ENCODE measurements at regions not wholly inside any gene's neighbourhood (a gene's known extent, or its start where the extent isn't known, plus 50 kb on each side); places are given as distances from the start of the nearest gene placed in this dataset.
"Not testable (repeated sequence)": the region's sequence is repeated elsewhere in the genome, so short reads cannot be mapped to it uniquely, and the experiment has no call there.

DNA sequence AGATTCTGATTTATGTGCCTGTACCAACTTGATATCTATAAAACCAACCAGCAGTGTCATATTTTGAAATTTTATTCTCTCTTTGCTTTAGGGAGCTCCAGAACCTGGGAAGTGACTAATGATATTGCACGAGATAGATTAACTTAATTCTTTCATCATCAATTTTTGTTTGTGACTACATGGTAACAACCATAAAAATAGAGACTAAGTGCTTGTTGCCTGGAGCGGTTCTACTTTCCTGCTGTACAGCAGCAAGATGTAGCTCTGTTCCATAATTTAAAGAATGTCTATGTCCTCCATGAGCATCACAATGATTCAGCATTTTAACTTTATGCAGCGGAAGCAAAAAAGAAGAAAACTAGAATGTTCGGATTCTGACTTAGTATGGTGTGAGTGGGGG lies 275.6 kb downstream of the KLF5 start:
- no peak for DNase-seq (ENCODE audit: low read depth)

DNA sequence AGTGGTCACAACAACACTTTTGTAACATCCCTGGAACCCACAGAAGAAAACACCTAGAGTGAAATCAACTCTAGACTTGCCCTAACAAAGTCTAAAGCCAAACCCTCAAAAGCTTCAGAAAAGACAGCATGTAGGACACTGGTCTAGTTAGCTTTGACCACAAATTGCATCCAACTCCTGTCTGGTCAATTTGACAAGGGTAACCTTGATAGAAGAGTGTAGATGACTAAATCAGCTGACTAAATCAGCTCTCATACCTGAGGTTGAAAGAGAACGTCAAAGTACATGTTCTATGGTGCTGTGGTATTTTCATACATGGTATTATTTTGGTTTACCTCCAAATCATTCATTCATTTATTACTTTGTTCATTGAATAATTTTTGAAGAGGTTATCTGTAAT lies 272.8 kb downstream of the KLF5 start:
- no peak for DNase-seq (ENCODE audit: low read depth)

DNA sequence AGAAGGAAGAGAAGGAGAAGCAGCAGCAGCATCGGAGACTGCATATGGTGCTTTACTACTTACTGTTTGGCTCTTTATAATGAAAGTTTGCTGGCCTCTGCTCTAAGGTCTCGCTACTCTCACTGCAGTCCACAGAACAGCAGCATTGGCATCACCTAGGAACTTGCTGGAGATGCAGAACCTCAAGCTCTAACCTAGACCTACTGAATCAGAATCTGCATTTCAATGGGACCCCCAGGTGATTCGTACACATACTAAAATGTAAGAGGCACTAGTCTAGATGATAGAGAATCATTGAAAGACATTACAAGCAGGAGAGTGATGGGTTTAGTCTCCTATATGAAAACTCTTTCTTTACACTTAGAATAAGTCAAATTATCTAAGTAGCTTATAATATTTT lies 270.6 kb downstream of the KLF5 start:
- DNase-seq (ENCODE audit: low read depth): no peak

DNA sequence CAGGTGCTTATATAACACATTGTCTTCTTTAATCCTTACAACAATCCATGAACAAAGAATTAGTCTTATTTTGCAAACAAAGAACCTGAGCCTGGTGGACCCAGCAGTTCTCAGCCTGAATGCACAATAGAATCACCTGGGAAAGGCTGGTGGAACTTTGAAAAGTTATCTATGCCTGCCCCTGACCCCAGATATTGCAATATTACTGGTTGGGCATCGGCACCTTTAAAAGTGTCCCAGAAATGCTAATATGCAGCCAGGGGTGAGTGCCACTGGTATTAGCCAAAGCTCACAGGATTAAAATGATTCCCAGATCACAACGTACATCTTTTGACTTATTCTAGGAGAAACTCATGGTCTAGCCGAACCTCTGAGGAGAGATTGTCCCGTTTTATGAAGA lies 268.8 kb downstream of the KLF5 start:
- DNase-seq (ENCODE audit: low read depth): no peak

DNA sequence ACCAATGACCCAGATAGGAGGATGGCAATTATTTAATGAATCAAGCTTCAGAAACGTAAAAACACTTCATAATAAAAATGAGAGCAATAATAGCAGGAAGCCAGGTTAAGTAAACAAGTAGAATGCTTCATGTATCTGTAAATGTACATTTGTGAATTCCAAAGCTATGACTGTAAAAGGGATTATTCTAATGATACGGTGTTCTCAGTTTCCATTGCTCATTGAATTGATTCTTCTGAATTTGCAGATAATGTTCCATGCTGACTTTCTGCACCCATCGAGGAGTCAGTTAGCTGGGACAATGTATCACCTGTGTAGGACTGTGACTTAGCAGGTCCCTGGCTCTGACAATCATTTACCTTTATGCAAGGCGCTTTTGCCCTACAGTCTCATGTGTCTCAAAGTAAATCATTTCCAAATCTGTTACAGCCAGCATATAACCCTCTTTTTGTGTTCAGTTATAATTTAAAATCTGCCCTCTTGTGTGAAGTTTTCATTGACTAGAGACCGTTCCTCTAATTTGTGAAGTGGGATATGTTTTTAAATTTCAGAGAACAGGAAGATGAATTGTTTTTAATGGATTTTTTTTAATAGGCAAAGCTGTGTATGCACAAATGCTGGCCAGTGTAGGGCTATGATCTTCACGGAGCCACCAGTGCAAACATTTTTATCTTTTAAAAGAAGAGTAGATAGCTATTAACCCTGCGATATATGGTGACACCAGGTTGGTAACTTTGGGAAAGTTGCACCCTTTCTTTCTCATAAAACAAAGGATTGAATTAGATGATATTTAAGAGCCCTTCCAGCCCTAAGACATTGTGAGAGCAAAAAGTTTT lies 267.1 kb downstream of the KLF5 start:
- no peak for DNase-seq (ENCODE audit: low read depth)

DNA sequence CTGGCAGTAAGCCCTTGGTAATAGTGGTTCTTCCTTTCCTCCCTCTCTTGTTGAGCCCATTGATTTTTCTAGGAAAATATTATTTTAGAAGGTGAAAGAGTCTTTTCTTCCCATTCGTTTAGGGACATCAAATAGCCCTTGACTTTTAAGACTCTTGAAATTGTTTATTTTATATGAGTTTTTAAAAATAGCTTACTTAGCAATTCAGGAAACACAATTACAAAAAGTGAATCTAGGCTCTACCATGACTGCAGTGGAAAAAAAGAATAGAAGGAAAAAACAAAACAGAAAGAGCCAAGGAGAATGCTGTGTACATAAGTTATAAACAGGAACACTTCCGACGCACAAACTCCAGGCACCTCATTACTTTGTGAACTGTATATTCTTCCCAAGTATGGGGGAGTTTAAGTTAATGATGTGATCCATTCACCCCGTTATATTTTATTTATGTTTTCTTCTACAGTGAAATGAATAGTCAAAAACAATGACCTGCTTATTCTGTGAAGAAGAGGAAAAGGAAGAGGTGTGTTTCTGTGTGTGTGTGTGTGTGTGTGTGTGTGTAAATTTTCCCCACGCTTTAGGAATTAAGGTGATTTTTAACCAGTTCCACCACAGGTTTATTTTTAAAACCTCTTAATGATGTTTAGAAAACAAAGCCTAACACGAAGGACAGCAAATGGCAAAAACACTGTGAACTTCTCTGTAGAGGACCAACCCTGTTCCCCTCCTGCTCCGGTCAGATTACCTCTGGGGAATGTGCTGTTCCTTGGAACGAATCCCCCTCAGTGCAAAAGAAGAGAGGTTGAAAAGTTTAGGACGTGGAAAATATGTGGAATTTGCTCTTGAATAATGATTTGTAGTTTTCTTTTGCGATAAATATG lies 266.3 kb downstream of the KLF5 start:
- no peak for DNase-seq (ENCODE audit: low read depth)

DNA sequence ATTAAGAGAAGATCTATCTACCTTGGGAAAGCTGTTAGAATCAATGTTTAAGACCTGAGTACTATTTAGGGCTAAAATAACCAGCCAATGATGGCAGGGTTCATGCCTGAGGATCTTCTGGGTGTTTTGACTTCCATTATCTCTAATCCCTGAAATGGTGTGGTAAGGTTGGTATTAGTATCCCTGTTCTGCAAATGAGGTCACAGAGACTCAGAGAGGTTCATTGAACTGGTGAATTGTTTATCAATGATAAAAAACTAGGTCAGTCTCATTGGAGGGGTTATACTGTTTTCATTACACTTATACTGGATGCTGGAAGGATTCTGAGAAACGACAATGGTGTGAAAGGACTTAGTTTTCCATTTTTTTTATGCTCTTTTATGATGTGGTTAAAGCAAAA lies 264.8 kb downstream of the KLF5 start:
- DNase-seq (ENCODE audit: low read depth): no peak

DNA sequence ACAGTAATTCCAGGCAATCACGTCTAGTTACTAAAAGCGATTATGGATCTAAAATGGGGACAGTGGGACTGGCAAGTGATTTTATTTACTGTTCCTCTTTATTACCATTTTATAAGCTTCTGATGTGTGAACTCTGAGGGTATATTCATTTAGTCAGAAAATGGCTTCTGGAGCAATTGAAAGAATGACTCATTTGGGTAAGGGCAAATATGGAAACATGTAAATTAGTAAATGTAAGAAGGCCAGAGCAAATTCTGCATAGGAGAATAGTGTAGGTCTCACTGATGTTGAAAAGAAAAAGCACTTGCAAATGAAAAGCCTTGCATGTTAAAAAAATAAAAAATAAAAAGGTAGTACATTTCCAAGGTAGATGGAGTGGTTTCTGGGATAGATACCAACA lies 262.2 kb downstream of the KLF5 start:
- DNase-seq (ENCODE audit: low read depth): no peak

DNA sequence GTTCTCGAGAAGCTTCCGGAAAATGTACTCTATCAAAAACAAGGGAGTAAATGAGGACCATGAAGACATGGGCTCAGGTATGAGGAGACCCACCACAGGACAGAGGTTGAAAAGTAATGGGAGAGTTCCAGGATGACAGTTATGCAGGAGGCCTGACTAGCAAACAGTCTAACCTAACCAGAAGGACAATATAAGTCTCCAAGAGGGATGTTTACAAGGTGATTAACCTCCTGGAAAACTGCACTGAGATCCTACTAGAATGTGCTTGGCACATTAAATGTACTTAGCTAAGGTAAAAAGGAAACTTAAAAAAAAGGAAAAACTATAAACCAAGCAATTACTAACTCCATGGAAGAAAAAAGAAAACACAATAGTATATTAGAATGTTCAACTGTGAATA lies 258.3 kb downstream of the KLF5 start:
- DNase-seq (ENCODE audit: low read depth): no peak

DNA sequence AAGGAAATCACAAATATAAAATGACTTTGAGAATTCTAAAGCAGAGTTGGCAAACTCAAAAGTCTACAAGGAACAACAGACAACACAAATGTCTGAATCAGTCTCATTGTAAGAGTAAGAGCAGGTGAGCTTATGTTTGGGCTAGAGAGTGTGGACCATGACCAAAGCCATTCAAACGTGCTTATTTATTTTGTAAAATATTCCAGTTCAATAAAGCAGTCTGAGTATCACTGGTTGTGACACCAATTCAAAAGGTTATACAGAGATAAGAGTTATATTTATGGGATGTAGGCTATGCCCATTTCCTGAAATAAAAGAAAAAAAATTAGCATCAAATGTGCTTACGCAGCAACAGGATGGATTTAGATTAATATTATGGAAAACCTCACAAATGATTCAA lies 251.6 kb downstream of the KLF5 start:
- no peak for DNase-seq (ENCODE audit: low read depth)

DNA sequence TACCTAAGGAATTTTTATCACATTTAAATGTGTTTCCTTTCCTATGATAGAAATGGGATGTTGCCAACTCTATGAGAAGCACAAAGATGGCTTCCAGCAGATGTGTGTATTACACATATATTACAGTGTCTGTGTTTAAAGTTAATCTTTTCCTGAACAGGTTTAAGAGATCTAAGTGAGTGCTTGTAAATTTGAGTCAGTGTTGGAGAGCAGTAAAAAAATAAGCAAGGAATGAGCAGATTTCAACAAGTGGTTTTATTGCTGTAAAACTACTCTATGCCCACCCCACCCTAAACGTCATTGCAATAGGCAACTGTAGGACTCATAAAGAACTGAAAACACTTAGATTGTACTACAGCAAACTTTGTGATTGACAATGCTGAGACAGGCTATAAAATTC lies 248.7 kb downstream of the KLF5 start:
- DNase-seq (ENCODE audit: low read depth): no peak

DNA sequence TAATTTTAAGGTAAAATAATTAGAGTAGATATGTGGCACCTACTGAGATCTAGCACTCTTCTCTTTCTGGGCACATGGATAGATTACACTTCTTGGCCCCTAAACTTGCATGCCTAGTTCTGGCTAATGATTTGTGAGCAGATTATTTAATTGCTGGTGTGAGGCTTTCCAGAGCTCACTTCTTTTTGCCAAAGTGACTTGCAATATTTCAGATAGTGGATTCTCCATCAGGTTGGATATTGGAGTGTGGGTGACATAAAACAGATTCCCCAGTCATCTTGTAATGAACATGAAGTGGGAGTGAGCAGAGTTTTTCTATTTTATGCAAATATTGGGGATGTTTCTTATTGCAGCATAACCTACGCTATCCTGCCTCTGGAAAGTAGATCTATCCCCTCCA lies 247.9 kb downstream of the KLF5 start:
- no peak for DNase-seq (ENCODE audit: low read depth)

DNA sequence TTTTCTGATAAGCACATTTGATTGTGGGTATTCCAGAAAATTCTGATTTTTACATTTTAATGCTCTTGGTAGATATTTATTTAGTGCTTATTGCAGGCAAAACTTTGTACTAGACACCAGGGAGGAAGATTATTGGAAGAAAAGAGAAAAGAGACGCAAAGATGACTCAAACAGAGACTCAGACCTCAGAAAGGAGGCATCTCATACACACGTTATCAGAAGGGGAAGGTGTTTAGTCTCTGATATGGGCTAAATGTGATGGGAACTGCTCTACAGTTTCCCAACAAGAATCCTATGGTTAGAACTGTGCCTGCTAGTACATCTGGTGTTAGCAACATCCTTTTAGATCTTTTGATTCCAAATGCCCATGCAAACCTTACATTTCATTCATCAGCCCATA lies 245.6 kb downstream of the KLF5 start:
- DNase-seq (ENCODE audit: low read depth): no peak

DNA sequence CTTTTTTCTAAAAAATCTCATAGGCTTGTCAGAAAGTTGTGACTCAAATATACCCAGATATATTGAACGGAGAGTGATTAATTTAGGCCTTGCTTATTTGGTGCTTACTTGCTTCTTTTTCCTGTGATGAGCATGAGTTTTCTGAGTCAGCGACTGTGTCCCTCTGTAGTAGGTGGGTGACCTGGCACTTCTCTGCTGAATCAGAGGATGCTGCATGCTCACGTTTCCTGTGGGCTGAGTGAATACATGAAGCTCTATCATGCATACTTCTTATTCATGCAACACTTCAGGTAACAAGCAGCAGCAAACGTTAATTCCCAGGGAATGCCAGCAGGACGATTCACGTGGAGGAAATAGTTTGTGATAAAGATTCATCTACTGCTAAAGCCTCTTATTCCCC lies 245.0 kb downstream of the KLF5 start:
- no peak for DNase-seq (ENCODE audit: low read depth)

DNA sequence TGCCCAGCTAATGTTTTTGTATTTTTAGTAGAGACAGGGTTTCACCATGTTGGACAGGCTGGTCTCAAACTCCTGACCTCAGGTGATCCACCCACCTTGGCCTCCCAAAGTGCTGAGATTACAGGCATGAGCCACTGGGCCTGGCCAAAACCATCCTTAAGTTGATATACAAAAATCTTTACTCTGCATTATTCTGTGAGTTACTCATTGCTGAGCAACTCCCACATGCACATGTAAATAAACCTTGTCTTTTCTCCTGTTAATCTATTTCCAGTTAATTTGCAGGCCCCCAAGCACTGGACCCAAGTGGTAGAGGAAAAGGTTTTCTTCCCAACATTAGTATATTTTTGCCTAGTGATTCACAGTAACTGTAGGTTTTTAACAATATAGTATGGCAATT lies 242.8 kb downstream of the KLF5 start:
- DNase-seq (ENCODE audit: low read depth): not testable (repeated sequence)

DNA sequence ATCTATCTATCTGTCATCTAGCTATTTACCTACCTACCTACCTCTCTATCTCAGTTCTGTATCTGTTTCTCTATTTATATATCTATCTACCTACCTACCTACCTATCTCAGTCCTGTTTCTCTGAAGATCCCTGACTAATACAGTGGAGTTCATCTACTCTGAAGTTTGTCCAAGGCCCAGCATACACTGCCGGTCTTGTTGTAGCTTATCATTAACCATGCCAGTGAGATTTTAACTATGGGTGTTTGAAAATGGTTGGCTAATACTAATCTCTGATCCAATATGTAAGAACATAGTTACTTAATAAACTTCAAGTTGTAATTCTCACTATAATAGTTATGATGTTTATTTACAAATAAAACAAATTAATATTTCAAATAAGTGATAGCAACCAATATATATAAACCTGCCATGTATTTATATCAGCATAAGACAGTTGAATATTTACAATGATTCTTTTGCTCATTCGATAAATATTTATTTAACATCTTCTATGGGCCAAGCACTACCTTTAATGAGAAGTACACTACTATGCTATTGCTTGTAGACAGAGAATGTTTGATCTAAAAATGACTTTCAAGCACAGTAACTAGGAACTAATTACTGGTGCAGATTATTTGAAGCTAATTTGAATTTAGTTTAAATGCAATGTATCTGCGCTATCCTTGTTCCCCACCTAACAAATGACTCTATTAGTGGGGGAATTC lies 242.1 kb downstream of the KLF5 start:
- no peak for DNase-seq (ENCODE audit: low read depth)

DNA sequence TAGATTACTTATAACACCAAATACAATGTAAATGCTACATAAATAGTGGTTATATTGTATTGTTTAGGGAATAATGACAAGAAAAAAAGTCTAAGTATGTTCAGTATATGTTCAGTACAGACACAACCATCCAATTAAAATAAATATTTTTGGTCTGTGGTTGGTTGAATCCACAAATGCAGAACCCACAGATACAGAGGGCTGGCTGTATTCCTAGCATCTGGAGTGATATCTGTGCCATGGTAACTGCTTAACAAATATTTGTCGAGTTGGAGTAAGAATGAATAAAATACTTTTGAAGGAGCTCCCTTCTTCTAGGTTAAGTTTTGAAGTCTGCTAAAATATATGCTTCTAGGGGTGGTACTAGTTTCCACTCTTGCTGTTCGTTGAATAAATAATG lies 241.0 kb downstream of the KLF5 start:
- DNase-seq (ENCODE audit: low read depth): no peak

DNA sequence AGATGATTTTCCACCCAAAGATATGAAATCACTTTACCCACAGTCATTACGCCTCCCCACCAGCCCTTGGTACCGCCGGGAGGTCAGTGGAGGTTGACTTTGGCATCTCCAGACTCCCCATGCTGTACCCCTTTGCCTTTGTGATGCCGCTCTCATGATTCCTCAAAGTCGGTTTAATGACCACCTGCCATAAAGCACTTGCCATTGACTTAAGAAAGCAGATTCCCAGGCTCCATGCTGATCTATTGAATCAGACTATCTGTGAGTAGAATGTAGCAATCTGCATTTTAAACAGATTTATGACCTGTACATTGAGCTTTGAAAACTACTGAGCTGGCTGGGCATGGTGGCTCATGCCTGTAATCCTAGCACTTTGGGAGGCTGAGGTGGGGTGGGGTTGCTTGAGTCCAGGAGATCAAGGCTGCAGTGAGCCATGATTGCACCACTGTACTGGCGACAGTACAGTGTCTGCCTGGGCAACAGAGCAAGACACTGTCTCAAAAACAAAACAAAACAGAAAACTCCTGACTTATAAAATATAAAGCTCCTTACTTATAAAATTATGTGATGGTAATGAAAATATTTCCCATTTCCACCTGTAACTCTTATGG lies 235.2 kb downstream of the KLF5 start:
- DNase-seq (ENCODE audit: low read depth): no peak

DNA sequence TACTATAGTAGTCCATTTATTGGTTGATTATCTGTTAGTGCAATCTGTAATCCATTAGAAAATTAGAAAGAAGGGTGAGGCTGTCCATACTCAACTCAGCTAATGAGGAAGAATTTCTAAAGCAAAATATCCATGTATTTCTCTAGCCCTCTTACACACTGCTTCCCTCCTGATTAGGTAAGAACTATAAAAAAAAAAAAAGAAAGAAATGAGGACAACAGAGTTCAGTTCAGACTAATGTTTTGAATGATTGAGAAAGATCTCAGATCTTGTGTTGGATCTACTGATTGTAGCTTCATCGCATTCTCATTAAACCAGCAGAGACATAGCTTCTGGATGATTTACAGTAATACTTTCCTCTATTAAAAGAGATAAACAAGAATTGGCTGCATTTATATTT lies 233.3 kb downstream of the KLF5 start:
- no peak for DNase-seq (ENCODE audit: low read depth)

DNA sequence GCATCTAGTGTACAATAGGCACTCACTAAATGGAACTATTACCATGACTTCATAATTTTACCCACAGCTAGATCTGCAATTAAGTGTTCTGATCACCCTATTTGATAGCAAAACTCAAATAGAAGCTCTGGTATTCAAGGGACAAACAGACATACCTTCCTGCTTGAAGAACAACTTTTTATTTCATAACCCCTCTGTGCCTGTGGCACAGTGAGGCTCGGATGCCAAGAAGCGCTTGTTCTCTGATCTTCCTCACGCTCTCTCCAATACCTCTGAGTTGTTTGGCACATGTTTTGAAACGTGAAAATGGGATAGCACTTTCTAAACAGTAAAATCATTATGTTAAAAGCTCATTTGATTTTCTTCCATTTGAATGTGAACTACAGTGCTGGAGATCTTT lies 232.0 kb downstream of the KLF5 start:
- no peak for DNase-seq (ENCODE audit: low read depth)

DNA sequence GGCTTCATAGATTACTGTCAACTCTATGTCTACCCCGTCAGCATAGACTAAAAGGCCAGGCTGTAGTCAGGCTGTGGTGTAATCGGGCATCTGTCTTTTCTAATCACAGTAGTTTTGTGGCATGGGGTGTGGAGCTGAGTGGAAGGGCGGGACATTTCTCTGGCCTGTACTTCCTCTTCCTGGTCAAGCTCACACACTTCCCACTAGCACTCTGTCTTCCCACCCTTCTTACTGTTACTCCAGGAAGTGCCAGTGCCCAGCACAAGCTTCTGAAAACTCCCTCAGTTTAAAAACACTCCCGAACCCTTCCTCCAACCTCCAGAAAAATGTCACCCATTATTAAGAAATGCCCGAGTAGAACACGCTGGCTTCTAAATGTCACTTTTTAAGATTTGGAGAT lies 229.8 kb downstream of the KLF5 start:
- no peak for DNase-seq (ENCODE audit: low read depth)

DNA sequence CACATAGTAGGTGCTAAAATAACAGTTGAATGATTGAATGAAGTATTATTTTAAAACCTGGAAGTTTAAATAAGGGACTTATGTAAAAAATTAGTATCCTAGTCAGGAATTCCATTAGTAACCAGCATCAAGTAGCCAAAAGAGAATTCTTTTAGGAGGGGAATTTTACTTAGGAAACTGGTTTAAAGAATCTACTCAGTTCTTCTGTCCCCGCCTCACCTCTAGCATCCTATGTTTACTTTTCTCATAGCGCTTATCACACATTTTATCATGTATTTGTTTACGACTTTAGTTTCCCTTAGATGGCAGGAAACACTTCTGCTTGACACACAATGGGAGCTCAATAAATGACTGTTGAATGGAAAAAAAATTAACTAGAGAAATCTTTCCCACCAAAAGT lies 229.0 kb downstream of the KLF5 start:
- no peak for DNase-seq (ENCODE audit: low read depth)
